PC-9 (cell line): ENCODE measurements at regions not wholly inside any gene's neighbourhood (a gene's known extent, or its start where the extent isn't known, plus 50 kb on each side); places are given as distances from the start of the nearest gene placed in this dataset.

Source experiments
- BruUV-seq: library from RNA; stranded (reverse); fragments of 400-500 nt; replicated peaks from 2 replicates; lab custom pipeline; 2021; lab: Mats Ljungman, UMichigan
- CTCF ChIA-PET: fragments of 300-600 bp; sonication (Branson Sonifier 250); formaldehyde crosslinking; loops from one replicate; lab custom pipeline; 2022; ENCODE audit warnings: antibody characterized with exemption; lab: Charles Lee
- POLR2A ChIA-PET: fragments of 300-600 bp; sonication (Branson Sonifier 250); formaldehyde crosslinking; loops from one replicate; lab custom pipeline; 2022; ENCODE audit warnings: antibody characterized with exemption; ENCODE audit not compliant: unreplicated experiment; lab: Charles Lee
- DNase-seq, 2 experiments: peaks; one replicate each; pipeline versions ENCODE4 v3.0.0 to v3.0.0-alpha.2; 2015 to 2022; ENCODE audit warnings: mixed read lengths in 1 of 2
- H2AFZ ChIP-seq: fragments of 200-600 bp; sonication (generic); 2 replicates; pipeline ENCODE4 v1.8.1; 2017; ENCODE audit warnings: antibody characterized with exemption
- H3F3A ChIP-seq: fragments of 200-600 bp; sonication (generic); 2 replicates; pipeline ENCODE4 v1.8.1; 2017; ENCODE audit warnings: antibody characterized with exemption, mild to moderate bottlenecking, low read depth; ENCODE audit not compliant: insufficient read depth
- H3K27ac ChIP-seq: fragments of 200-600 bp; sonication (generic); 2 replicates; pipeline ENCODE4 v1.6.1; 2016; ENCODE audit warnings: mixed run types
- H3K27me3 ChIP-seq: fragments of 200-600 bp; sonication (generic); 2 replicates; pipeline ENCODE4 v1.6.1; 2016; ENCODE audit warnings: low read depth, mixed run types; ENCODE audit not compliant: insufficient read depth
- H3K36me3 ChIP-seq: fragments of 200-600 bp; sonication (generic); 2 replicates; pipeline ENCODE4 v1.6.1; 2016; ENCODE audit warnings: low read depth, mixed run types
- H3K4me1 ChIP-seq: fragments of 200-600 bp; sonication (generic); replicated peaks from 2 replicates; pipeline ENCODE4 v1.6.1; 2016; ENCODE audit warnings: mixed run types; ENCODE audit not compliant: insufficient read depth
- H3K4me2 ChIP-seq: fragments of 200-600 bp; sonication (generic); 2 replicates; pipeline ENCODE4 v1.6.1; 2017; ENCODE audit warnings: mixed run types
- H3K4me3 ChIP-seq: fragments of 200-600 bp; sonication (generic); 2 replicates; pipeline ENCODE4 v1.6.1; 2016; ENCODE audit warnings: mixed run types
- H3K79me2 ChIP-seq: fragments of 200-600 bp; sonication (generic); 2 replicates; pipeline ENCODE4 v1.6.1; 2017; ENCODE audit warnings: low read depth, mixed run types
- H3K9me2 ChIP-seq: fragments of 200-600 bp; sonication (generic); 2 replicates; pipeline ENCODE4 v1.8.1; 2017; ENCODE audit warnings: mild to moderate bottlenecking; ENCODE audit not compliant: insufficient read depth
- H3K9me3 ChIP-seq: fragments of 200-600 bp; sonication (generic); 2 replicates; pipeline ENCODE4 v1.8.1; 2016; ENCODE audit warnings: low read depth; ENCODE audit not compliant: insufficient read depth
- H4K20me1 ChIP-seq: fragments of 200-600 bp; sonication (generic); 2 replicates; pipeline ENCODE4 v1.8.1; 2017; ENCODE audit not compliant: insufficient read depth
- EZH2 ChIP-seq: fragments of 200-600 bp; sonication (generic); IDR thresholded peaks from 2 replicates; pipeline ENCODE4 v1.8.0; 2017; ENCODE audit warnings: antibody characterized with exemption, low read depth
- intact Hi-C: fragments of 100-400 bp; cut with micrococcal nuclease; formaldehyde crosslinking; loops from one replicate; pipeline ENCODE4 v1.10.0; 2022; ENCODE audit not compliant: unreplicated experiment
- TF ChIP-seq, protein P1 (sequence below): fragments of 200-600 bp; sonication (generic); conservative IDR thresholded peaks from 2 replicates; pipeline ENCODE4 v1.6.1; 2017; ENCODE audit warnings: mixed run types, antibody characterized with exemption, mild to moderate bottlenecking, moderate library complexity

- H3K27ac ChIP-seq = no peak overlapping the region
- DNase-seq = no peak
- CTCF ChIA-PET = no interaction called here
- H3K4me1 ChIP-seq = no peaks in the 10 kb centered on the region
- TF ChIP-seq, protein P1, sequence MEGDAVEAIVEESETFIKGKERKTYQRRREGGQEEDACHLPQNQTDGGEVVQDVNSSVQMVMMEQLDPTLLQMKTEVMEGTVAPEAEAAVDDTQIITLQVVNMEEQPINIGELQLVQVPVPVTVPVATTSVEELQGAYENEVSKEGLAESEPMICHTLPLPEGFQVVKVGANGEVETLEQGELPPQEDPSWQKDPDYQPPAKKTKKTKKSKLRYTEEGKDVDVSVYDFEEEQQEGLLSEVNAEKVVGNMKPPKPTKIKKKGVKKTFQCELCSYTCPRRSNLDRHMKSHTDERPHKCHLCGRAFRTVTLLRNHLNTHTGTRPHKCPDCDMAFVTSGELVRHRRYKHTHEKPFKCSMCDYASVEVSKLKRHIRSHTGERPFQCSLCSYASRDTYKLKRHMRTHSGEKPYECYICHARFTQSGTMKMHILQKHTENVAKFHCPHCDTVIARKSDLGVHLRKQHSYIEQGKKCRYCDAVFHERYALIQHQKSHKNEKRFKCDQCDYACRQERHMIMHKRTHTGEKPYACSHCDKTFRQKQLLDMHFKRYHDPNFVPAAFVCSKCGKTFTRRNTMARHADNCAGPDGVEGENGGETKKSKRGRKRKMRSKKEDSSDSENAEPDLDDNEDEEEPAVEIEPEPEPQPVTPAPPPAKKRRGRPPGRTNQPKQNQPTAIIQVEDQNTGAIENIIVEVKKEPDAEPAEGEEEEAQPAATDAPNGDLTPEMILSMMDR = no peak
- no peak for TF ChIP-seq EZH2
- intact Hi-C loops = no loop called here
- no peak overlapping the region for H2AFZ ChIP-seq
- no peaks in the 10 kb centered on the region for H3K9me2 ChIP-seq
- H3K27me3 ChIP-seq = no peaks in the 10 kb centered on the region
- no peaks in the 10 kb centered on the region for H3K79me2 ChIP-seq
- BruUV-seq = no TSS peak
- H3K9me3 ChIP-seq = no peaks in the 10 kb centered on the region
- H4K20me1 ChIP-seq = no peaks in the 10 kb centered on the region
- H3F3A ChIP-seq = no peaks in the 10 kb centered on the region
- H3K4me3 ChIP-seq = no peak overlapping the region
- no peaks in the 10 kb centered on the region for H3K36me3 ChIP-seq
- POLR2A ChIA-PET = no interaction called here
- H3K4me2 ChIP-seq = no peak overlapping the region
Measured at GRCh38 chr2:16561676-16562075, 104.0 kb downstream of the CYRIA start.

GRCh38 chr2:16561251-16561650 lies 104.4 kb downstream of the CYRIA start:
- Histone ChIP-seq H3K27ac (no peak overlapping the region), H3K79me2 (no peaks in the 10 kb centered on the region), H3K9me2 (no peaks in the 10 kb centered on the region), H3K4me1 (no peaks in the 10 kb centered on the region), H3K27me3 (no peaks in the 10 kb centered on the region), H3K36me3 (no peaks in the 10 kb centered on the region), H4K20me1 (no peaks in the 10 kb centered on the region), H3K4me2 (no peak overlapping the region), H2AFZ (no peak overlapping the region), H3F3A (no peaks in the 10 kb centered on the region), H3K9me3 (no peaks in the 10 kb centered on the region), H3K4me3 (no peak overlapping the region)
- BruUV-seq = no TSS peak
- ChIA-PET CTCF (no interaction called here), POLR2A (no interaction called here)
- intact Hi-C loops = no loop called here
- no peak for DNase-seq
- no peak for TF ChIP-seq EZH2

DNA sequence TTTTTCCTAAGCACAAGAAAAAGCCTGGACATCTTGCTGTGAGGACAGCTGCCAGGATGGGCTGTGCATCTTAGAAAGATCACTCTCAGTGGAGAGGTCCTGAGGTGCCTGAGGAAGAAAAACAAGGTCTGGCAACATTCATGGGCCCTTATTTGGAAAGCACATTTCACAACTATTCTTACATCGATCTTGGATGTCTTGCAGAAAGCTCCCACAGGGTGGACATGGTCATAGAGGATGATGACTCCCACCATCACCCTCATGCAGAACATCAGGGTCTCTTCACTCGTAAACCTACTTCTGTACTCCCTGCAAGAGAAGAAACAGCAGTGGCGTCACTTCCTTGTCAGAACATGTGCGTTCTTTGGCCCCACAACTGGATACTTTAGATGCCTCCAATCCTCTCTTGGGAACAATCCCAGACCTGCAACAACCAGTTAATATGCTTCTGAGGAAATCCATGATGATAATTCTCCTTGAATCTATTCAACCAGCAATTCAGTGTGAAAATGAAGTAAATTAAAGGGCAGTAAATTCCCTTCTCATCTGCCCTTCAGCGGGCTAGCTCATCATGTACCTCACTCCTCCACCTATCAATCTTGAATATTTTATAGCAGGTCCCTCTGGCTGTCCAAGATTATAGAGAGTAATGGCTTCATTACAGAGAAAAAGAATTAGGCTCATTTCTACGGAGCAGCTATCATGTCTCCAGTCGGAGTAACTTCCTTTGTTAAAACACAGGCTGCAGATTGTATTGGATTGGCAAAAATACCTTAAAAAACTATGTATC lies 106.2 kb downstream of the CYRIA start:
- ChIA-PET CTCF (no interaction called here), POLR2A (no interaction called here)
- intact Hi-C loops = no loop called here
- H3K9me2 ChIP-seq = no peaks in the 10 kb centered on the region
- H3K4me1 ChIP-seq = no peaks in the 10 kb centered on the region
- H2AFZ ChIP-seq = no peak overlapping the region
- H3F3A ChIP-seq = no peaks in the 10 kb centered on the region
- no peak overlapping the region for H3K4me3 ChIP-seq
- no peaks in the 10 kb centered on the region for H4K20me1 ChIP-seq
- H3K27ac ChIP-seq = no peak overlapping the region
- BruUV-seq = no TSS peak
- H3K36me3 ChIP-seq = no peaks in the 10 kb centered on the region
- no peak for DNase-seq
- H3K79me2 ChIP-seq = no peaks in the 10 kb centered on the region
- H3K9me3 ChIP-seq = no peaks in the 10 kb centered on the region
- no peak for TF ChIP-seq EZH2
- TF ChIP-seq, protein P1 = no peak
- H3K4me2 ChIP-seq = no peak overlapping the region
- H3K27me3 ChIP-seq = no peaks in the 10 kb centered on the region
